T-cell (primary cell): ENCODE measurements at regions not wholly inside any gene's neighbourhood (a gene's known extent, or its start where the extent isn't known, plus 50 kb on each side); places are given as distances from the start of the nearest gene placed in this dataset.

Experiments used
- ATAC-seq, 4 experiments: fragments of 200-7000 bp in 3 of 4; fragments of 150-1000 bp in 1 of 4; cut with Tn5 transposase; replicated peaks in 1 of 4; 1 replicate in 3 of 4; 2 replicates in 1 of 4; pipeline ENCODE4 v1.10.0; 2021; ENCODE audit warnings: moderate library complexity in 3 of 4, mild to moderate bottlenecking in 2 of 4, moderate number of reproducible peaks in 1 of 4
- CTCF ChIA-PET, 2 donors: fragments of 300-600 bp; sonication (Branson Sonifier 250); formaldehyde crosslinking; loops; one replicate each; lab custom pipeline; 2022; ENCODE audit warnings: antibody characterized with exemption in 2 of 2; lab: Charles Lee
- POLR2A ChIA-PET, 2 donors: fragments of 300-600 bp; sonication (Branson Sonifier 250); formaldehyde crosslinking; loops; one replicate each; lab custom pipeline; 2022; ENCODE audit warnings: antibody characterized with exemption in 2 of 2; lab: Charles Lee
- DNase-seq, 35 experiments: peaks; one replicate each; pipeline versions ENCODE4 v3.0.0 to v3.0.0-alpha.2; 2013 to 2023
- H3K27ac ChIP-seq: one replicate; pipeline ENCODE4 v1.5.1; 2013; ENCODE audit warnings: low read length
- H3K27me3 ChIP-seq, 2 experiments: replicated peaks in 1 of 2; 1 replicate in 1 of 2; 2 replicates in 1 of 2; pipeline versions ENCODE4 v1.6.1 to v1.7.0; 2013; ENCODE audit warnings: low read length in 1 of 2, mixed read lengths in 1 of 2; ENCODE audit not compliant: control insufficient read depth in 2 of 2, insufficient read depth in 2 of 2; ENCODE audit errors: extremely low read depth in 1 of 2
- H3K36me3 ChIP-seq, 2 donors: 1 replicate in 1 of 2; 2 replicates in 1 of 2; pipeline versions ENCODE4 v1.6.1 to v1.7.0; 2013; ENCODE audit warnings: low read length in 1 of 2; ENCODE audit not compliant: control insufficient read depth in 2 of 2, insufficient read depth in 1 of 2; ENCODE audit errors: extremely low read depth in 1 of 2
- H3K4me1 ChIP-seq, 2 experiments: 1 replicate in 1 of 2; 2 replicates in 1 of 2; pipeline versions ENCODE4 v1.6.1 to v1.7.0; 2013; ENCODE audit warnings: low read length in 2 of 2, mixed read lengths in 1 of 2; ENCODE audit not compliant: insufficient read depth in 2 of 2, control insufficient read depth in 1 of 2; ENCODE audit errors: extremely low read depth in 1 of 2
- H3K4me3 ChIP-seq, 2 donors: 1 replicate in 1 of 2; 2 replicates in 1 of 2; pipeline versions ENCODE4 v1.5.1 to v1.7.0; 2013; ENCODE audit warnings: mild to moderate bottlenecking in 2 of 2, low read length in 1 of 2, moderate library complexity in 1 of 2; ENCODE audit not compliant: control insufficient read depth in 1 of 2; ENCODE audit errors: extremely low read depth in 1 of 2
- H3K9me3 ChIP-seq: 2 replicates; pipeline ENCODE4 v1.7.0; 2013
- H3K27ac Mint-ChIP-seq, 2 donors: one replicate each; pipeline ENCODE4 v1.8.0; 2020 to 2021; ENCODE audit warnings: mild to moderate bottlenecking in 2 of 2, mixed read lengths in 2 of 2
- H3K27me3 Mint-ChIP-seq, 2 donors: one replicate each; pipeline ENCODE4 v1.8.0; 2021 to 2022; ENCODE audit warnings: mixed read lengths in 2 of 2
- H3K36me3 Mint-ChIP-seq: one replicate; pipeline ENCODE4 v1.8.0; 2021; ENCODE audit warnings: mixed read lengths
- H3K4me1 Mint-ChIP-seq, 3 donors: one replicate each; pipeline ENCODE4 v1.8.0; 2020 to 2022; ENCODE audit warnings: mixed read lengths in 3 of 3, mild to moderate bottlenecking in 1 of 3
- H3K4me3 Mint-ChIP-seq, 3 donors: one replicate each; pipeline ENCODE4 v1.8.0; 2020 to 2022; ENCODE audit warnings: mild to moderate bottlenecking in 3 of 3, mixed read lengths in 3 of 3, moderate library complexity in 3 of 3
- H3K9me3 Mint-ChIP-seq, 3 donors: one replicate each; pipeline ENCODE4 v1.8.0; 2020 to 2022; ENCODE audit warnings: mixed read lengths in 3 of 3
- WGBS: methylation state at CpG from one replicate; pipeline ENCODE4 v1.1.5; 2013; ENCODE audit warnings: missing lambda C conversion rate; ENCODE audit not compliant: insufficient coverage; 5-methylcytosine and 5-hydroxymethylcytosine counted together

DNA sequence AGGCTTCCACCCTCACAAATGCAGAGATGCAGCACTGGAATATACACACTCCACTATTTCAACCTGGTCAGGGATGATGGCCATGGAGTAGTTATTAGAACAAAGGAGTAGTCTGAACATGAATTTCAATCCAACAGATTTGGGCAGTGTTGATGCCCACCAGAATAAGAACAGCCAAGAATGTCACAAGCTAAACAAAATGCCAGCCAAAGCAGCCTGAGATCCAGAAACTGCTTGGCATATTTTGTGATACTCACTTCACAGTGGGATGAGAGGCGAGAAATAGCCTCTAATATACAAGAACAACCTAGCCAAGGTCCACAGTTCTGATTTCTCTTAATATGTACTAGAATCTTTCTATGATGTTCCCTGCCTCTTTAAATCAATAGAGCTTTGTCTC is 58.6 kb upstream of the KLF7 start:
- H3K9me3 ChIP-seq, result no peaks in the 10 kb centered on the region
- ChIA-PET CTCF (no interaction called here), POLR2A (no interaction called here)
- H3K27me3 ChIP-seq, result peaks cover 0 to 4% of the 10 kb centered on the region in 2 experiments
- Mint-ChIP-seq H3K36me3 (no peaks in the 10 kb centered on the region), H3K27ac (no peak overlapping the region), H3K4me3 (peak overlapping the region in 1 of 3 donors; percentile 47), H3K4me1 (peaks cover 23 to 34% (median 23%) of the 10 kb centered on the region in 3 donors), H3K9me3 (no peaks in the 10 kb centered on the region), H3K27me3 (peaks cover 4 to 5% of the 10 kb centered on the region in 2 donors)
- DNase-seq (no peak), ATAC-seq (no peak)
- no CpG with 5 or more reads among the region's 1 CpG for WGBS
- H3K4me1 ChIP-seq, result peaks cover 6 to 9% of the 10 kb centered on the region in 2 experiments
- no peak overlapping the region for H3K27ac ChIP-seq
- no peak overlapping the region for H3K4me3 ChIP-seq
- no peaks in the 10 kb centered on the region for H3K36me3 ChIP-seq

DNA sequence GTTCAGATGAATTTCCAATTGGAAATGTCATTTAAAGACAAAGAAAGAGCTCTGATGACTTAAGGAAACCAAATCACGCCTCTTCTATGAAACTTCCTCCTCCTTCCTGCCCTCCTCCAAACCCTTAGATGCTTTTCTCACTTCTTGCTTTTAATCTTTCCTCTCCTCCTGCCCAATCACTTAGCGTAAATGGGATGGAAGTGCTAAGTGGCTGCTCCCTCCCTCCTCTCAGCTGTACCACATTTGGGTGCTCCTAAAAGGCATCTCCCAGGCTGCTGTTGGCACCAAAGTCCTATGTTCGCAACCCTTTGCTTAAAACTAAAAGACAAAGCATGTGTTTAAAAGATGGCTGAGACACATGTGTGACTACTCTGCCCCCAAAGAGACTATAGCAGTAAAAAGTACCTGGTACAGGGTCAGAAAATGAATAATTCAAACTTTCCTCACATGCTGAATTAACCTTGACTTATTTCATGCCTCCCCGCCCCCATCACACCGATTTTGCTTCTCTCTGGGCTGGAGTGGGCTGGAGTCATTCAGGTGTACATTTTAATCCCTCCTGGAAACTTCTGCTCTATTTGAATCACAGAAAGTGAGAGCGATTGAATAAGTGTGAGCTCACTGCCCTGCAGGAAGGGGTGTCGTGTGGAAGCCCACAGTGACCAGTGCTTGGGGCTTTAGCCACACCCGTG is 59.2 kb upstream of the KLF7 start:
- Mint-ChIP-seq H3K4me1 (peaks cover 23 to 40% (median 23%) of the 10 kb centered on the region in 3 donors), H3K4me3 (peak overlapping the region in 1 of 3 donors; percentile 47), H3K36me3 (no peaks in the 10 kb centered on the region), H3K9me3 (no peaks in the 10 kb centered on the region), H3K27ac (peak overlapping the region in 1 of 2 donors; percentile 39), H3K27me3 (peaks cover 2 to 5% of the 10 kb centered on the region in 2 donors)
- H3K27ac ChIP-seq, result no peak overlapping the region
- no peaks in the 10 kb centered on the region for H3K9me3 ChIP-seq
- peaks cover 0 to 4% of the 10 kb centered on the region in 2 experiments for H3K27me3 ChIP-seq
- peaks cover 6 to 9% of the 10 kb centered on the region in 2 experiments for H3K4me1 ChIP-seq
- 55% methylated on average over 2 of the region's 8 CpGs for WGBS
- ATAC-seq (no peak), DNase-seq (no peak)
- ChIA-PET CTCF (no interaction called here), POLR2A (no interaction called here)
- H3K36me3 ChIP-seq, result no peaks in the 10 kb centered on the region
- H3K4me3 ChIP-seq, result no peak overlapping the region

DNA sequence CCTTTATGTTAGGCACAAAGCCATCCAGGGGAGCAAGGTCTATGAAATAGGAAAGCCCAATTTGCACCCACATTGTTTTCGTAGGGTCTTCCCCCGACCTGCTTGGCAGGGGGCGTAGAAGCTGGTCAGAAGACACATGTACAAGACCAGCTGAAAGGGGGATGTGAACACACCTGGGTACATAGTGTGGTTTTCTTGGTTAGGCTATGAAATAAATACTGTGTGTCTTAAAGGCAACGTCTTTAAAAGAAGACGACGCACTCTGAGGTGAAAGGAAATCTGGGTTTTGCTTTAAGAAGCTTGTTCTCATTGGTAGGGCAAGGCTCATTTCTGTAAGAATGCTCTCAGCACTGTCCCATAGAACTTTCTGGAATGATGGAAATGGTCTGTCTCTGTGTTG is 60.0 kb upstream of the KLF7 start:
- peak overlapping the region; percentile 1 to 5 for H3K27ac Mint-ChIP-seq
- ChIA-PET CTCF (no interaction called here), POLR2A (no interaction called here)
- peaks cover 25 to 45% (median 27%) of the 10 kb centered on the region in 3 donors for H3K4me1 Mint-ChIP-seq
- peak in 2 of 4 experiments; percentile 43 to 44 for ATAC-seq
- Histone ChIP-seq H3K27ac (no peak overlapping the region), H3K4me1 (peaks cover 8 to 10% of the 10 kb centered on the region in 2 experiments), H3K36me3 (no peaks in the 10 kb centered on the region), H3K4me3 (no peak overlapping the region), H3K27me3 (peaks cover 0 to 4% of the 10 kb centered on the region in 2 experiments), H3K9me3 (no peaks in the 10 kb centered on the region)
- H3K9me3 Mint-ChIP-seq, result no peaks in the 10 kb centered on the region
- no peak for DNase-seq
- peak overlapping the region in 1 of 3 donors; percentile 47 for H3K4me3 Mint-ChIP-seq
- peaks cover 2 to 5% of the 10 kb centered on the region in 2 donors for H3K27me3 Mint-ChIP-seq
- 52% methylated on average over 5 of the region's 6 CpGs for WGBS
- no peaks in the 10 kb centered on the region for H3K36me3 Mint-ChIP-seq

DNA sequence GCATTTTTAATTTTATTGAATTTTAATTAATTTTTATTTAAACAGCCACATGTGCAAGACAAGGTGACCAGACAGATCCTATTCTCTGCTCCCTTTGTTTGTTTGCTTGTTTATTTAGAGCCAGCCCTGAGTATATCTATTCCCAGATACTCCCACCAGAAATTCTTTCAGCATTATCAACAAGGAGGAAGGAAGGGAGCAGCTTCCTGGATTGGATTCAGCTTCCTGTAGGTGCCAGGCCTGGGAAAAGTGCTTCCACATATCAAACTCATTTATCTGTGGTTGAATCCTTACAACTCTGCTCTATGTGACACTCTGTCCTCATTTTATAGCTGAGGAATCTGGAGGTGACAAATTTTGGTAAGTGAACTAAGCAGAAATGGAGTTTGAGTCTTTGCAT is 60.5 kb upstream of the KLF7 start:
- no peaks in the 10 kb centered on the region for H3K36me3 ChIP-seq
- no peak overlapping the region for H3K4me3 ChIP-seq
- ATAC-seq, result no peak
- Mint-ChIP-seq H3K27ac (no peak overlapping the region), H3K27me3 (peaks cover 2 to 4% of the 10 kb centered on the region in 2 donors), H3K36me3 (no peaks in the 10 kb centered on the region), H3K9me3 (no peaks in the 10 kb centered on the region), H3K4me1 (peaks cover 30 to 50% (median 32%) of the 10 kb centered on the region in 3 donors), H3K4me3 (peak overlapping the region in 1 of 3 donors; percentile 47)
- no peaks in the 10 kb centered on the region for H3K9me3 ChIP-seq
- H3K27ac ChIP-seq, result no peak overlapping the region
- CTCF ChIA-PET, result no interaction called here
- DNase-seq, result no peak
- H3K4me1 ChIP-seq, result peaks cover 8 to 11% of the 10 kb centered on the region in 2 experiments
- POLR2A ChIA-PET, result no interaction called here
- H3K27me3 ChIP-seq, result peaks cover 0 to 4% of the 10 kb centered on the region in 2 experiments

DNA sequence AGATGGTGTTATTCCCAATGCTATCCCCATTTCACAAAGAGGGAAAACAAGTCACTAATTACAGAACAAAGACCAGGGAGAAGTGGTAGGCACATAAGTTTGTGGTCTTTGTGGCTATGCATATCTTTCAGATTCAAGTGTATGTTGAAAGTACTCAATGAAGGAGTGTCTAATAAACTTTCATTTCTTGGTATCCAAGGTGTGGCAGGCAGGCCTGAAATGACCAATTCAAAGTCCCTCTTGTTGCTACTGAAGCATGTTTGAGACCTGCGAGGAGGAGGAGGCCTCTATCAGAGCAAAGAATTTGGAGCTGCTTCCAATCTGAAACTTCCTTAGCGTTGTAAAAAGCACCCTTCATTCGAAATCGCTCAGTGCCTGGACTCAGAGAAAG is 60.9 kb upstream of the KLF7 start:
- ATAC-seq (no peak), DNase-seq (no peak)
- no peaks in the 10 kb centered on the region for H3K36me3 ChIP-seq
- 70% methylated on average over 3 of the region's 4 CpGs for WGBS
- peaks cover 0 to 4% of the 10 kb centered on the region in 2 experiments for H3K27me3 ChIP-seq
- H3K27ac ChIP-seq, result no peak overlapping the region
- no peaks in the 10 kb centered on the region for H3K9me3 ChIP-seq
- no peak overlapping the region for H3K4me3 ChIP-seq
- Mint-ChIP-seq H3K4me3 (no peak overlapping the region), H3K27ac (no peak overlapping the region), H3K9me3 (no peaks in the 10 kb centered on the region), H3K36me3 (no peaks in the 10 kb centered on the region), H3K4me1 (peaks cover 33 to 54% (median 36%) of the 10 kb centered on the region in 3 donors), H3K27me3 (peaks cover 0 to 2% of the 10 kb centered on the region in 2 donors)
- H3K4me1 ChIP-seq, result peaks cover 8 to 14% of the 10 kb centered on the region in 2 experiments
- ChIA-PET CTCF (interaction anchor here in 1 of 2 donors (0.6 to 0.7 kb wide), 2 partner anchors 248 to 267 kb away, joined by 3 to 4 read pairs; no protein-coding TSS in a partner anchor), POLR2A (no interaction called here)

DNA sequence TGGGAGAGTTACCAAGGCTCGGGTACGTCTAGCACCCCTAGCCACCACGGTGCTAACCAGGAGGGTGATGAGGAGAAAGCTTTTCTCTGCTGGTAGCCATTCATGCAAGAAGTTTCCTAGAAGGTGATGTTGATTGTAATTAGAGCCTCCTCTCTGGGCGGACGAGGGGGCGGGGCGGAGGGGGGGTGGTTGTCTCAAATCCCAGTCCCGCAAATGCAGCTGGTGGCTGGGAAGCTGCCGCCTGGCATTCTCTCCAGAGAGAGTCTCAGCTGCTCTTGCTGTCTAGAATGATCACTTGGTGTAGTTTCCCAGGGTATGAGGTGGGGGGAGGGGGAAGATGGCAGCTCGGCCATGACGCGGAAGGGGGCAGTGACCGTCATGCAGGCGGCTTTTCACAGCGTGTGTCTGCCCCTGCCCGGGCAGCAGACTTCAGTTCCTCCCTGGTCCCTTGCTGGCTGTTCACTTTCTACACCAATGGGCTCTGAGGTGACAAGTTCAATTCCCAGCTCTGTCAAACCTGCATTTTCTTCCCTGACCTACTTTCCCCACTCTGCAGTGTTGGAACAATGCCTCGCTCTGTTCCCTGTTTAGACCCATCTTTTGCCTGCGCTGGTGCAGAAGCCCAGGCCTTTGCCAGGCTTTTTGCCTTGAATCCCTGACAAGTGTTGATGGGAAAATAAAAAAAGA is 61.5 kb upstream of the KLF7 start:
- H3K4me3 Mint-ChIP-seq, result no peak overlapping the region
- H3K27ac Mint-ChIP-seq, result no peak overlapping the region
- WGBS, result 91% methylated on average over 14 of the region's 18 CpGs

More for the DNA sequence above, 61.5 kb upstream of the KLF7 start:
- H3K27me3 Mint-ChIP-seq, result peaks cover 0 to 2% of the 10 kb centered on the region in 2 donors
- ATAC-seq (no peak), DNase-seq (no peak)
- no peaks in the 10 kb centered on the region for H3K9me3 Mint-ChIP-seq
- peaks cover 0 to 4% of the 10 kb centered on the region in 2 experiments for H3K27me3 ChIP-seq
- peaks cover 8 to 14% of the 10 kb centered on the region in 2 experiments for H3K4me1 ChIP-seq
- H3K4me3 ChIP-seq, result no peak overlapping the region
- H3K9me3 ChIP-seq, result no peaks in the 10 kb centered on the region
- H3K36me3 ChIP-seq, result no peaks in the 10 kb centered on the region
- H3K27ac ChIP-seq, result no peak overlapping the region
- H3K4me1 Mint-ChIP-seq, result peaks cover 33 to 57% (median 37%) of the 10 kb centered on the region in 3 donors
- H3K36me3 Mint-ChIP-seq, result no peaks in the 10 kb centered on the region
- ChIA-PET POLR2A (no interaction called here), CTCF (interaction anchor here in 1 of 2 donors (0.6 to 0.7 kb wide), 2 partner anchors 249 to 268 kb away, joined by 3 to 4 read pairs; no protein-coding TSS in a partner anchor)
